ENCODE measurements at regions not wholly inside any gene's neighbourhood (a gene's known extent, or its start where the extent isn't known, plus 50 kb on each side); places are given as distances from the start of the nearest gene placed in this dataset.

GRCh38 chr2:225865468-225865867, 466.0 kb downstream of the NYAP2 start:
- no peak overlapping the region for H3K27ac Mint-ChIP-seq
- no peak overlapping the region for H3K4me3 Mint-ChIP-seq
- peaks cover 2% of the 10 kb centered on the region for H3K9me3 Mint-ChIP-seq
- TF ChIP-seq, protein P1, sequence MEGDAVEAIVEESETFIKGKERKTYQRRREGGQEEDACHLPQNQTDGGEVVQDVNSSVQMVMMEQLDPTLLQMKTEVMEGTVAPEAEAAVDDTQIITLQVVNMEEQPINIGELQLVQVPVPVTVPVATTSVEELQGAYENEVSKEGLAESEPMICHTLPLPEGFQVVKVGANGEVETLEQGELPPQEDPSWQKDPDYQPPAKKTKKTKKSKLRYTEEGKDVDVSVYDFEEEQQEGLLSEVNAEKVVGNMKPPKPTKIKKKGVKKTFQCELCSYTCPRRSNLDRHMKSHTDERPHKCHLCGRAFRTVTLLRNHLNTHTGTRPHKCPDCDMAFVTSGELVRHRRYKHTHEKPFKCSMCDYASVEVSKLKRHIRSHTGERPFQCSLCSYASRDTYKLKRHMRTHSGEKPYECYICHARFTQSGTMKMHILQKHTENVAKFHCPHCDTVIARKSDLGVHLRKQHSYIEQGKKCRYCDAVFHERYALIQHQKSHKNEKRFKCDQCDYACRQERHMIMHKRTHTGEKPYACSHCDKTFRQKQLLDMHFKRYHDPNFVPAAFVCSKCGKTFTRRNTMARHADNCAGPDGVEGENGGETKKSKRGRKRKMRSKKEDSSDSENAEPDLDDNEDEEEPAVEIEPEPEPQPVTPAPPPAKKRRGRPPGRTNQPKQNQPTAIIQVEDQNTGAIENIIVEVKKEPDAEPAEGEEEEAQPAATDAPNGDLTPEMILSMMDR (IDR thresholded peaks at IDR 0.05; ENCODE audit: unreplicated experiment in 3 of 3) = no peak
- H3K27me3 Mint-ChIP-seq (ENCODE audit: low read depth) = no peaks in the 10 kb centered on the region
- no peaks in the 10 kb centered on the region for H3K4me1 Mint-ChIP-seq
- H3K36me3 Mint-ChIP-seq (ENCODE audit: low read depth) = no peaks in the 10 kb centered on the region

DNA sequence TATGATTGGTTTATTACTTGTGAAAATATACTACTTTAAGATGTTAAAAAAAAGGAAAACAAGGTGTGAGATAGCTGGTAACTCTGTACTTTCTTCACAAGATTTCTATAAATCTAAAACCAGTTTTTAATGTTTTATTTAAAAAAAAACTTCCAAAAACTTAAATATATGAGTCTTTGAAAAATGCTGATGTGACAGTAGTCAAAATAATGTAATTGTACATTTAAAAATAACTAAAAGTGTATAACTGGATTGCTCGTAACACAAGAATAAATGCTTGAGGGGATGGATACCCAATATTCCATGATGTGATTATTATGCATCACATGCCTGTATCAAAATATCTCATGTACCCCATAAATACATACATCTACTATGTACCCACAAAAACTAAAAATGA, 464.9 kb downstream of the NYAP2 start:
- H3K4me3 Mint-ChIP-seq = no peak overlapping the region
- TF ChIP-seq, protein P1 (IDR thresholded peaks at IDR 0.05; ENCODE audit: unreplicated experiment in 3 of 3) = no peak
- no peaks in the 10 kb centered on the region for H3K36me3 Mint-ChIP-seq (ENCODE audit: low read depth)
- no peaks in the 10 kb centered on the region for H3K27me3 Mint-ChIP-seq (ENCODE audit: low read depth)
- peaks cover 5% of the 10 kb centered on the region for H3K9me3 Mint-ChIP-seq
- H3K4me1 Mint-ChIP-seq = no peaks in the 10 kb centered on the region
- no peak overlapping the region for H3K27ac Mint-ChIP-seq

DNA sequence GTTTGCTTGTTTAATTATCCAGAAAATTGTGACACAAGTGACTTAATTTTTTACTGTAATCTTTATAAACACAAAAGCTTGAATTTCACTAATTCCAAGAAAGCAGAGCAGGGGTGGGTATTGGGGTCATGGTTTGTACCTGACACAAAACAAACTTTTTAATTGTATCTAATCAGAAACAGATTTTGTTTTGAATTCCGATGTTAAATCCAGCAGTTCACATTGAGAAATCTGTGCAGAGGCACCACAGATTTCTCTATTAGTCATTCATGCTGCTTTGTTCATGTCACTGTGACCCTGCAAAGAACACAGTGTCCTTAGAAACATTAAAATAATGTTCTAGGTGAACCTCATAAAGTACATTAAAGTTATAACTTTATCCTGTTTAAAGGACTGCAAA, 443.4 kb downstream of the NYAP2 start:
- Mint-ChIP-seq H3K4me1 (peaks cover 5% of the 10 kb centered on the region), H3K36me3 (ENCODE audit: low read depth) (no peaks in the 10 kb centered on the region), H3K9me3 (no peaks in the 10 kb centered on the region), H3K4me3 (no peak overlapping the region), H3K27me3 (ENCODE audit: low read depth) (no peaks in the 10 kb centered on the region), H3K27ac (no peak overlapping the region)
- TF ChIP-seq, protein P1 (IDR thresholded peaks at IDR 0.05; ENCODE audit: unreplicated experiment in 3 of 3) = no peak

DNA sequence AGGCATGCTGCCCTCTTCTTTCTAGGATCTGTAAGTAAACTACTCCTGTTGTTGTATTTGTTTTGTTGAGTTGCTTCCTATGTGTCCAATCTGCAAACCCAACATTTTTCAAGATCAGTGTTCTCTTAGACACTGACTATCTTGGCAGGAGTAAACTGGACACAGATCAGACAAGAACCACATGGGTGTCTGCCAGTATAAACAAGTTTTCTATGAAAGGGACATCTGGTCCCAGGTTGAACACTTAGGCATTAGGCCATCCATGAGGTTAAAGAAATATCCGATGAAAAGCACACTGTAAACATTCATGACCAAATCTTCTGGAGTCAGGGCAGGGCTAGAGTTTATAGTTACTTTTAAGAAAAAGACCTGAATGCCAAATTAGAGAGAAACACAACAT, 441.8 kb downstream of the NYAP2 start:
- Mint-ChIP-seq H3K9me3 (no peaks in the 10 kb centered on the region), H3K4me1 (peaks cover 5% of the 10 kb centered on the region), H3K4me3 (no peak overlapping the region), H3K27me3 (ENCODE audit: low read depth) (no peaks in the 10 kb centered on the region), H3K36me3 (ENCODE audit: low read depth) (no peaks in the 10 kb centered on the region), H3K27ac (no peak overlapping the region)
- TF ChIP-seq, protein P1 (IDR thresholded peaks at IDR 0.05; ENCODE audit: unreplicated experiment in 3 of 3) = no peak

DNA sequence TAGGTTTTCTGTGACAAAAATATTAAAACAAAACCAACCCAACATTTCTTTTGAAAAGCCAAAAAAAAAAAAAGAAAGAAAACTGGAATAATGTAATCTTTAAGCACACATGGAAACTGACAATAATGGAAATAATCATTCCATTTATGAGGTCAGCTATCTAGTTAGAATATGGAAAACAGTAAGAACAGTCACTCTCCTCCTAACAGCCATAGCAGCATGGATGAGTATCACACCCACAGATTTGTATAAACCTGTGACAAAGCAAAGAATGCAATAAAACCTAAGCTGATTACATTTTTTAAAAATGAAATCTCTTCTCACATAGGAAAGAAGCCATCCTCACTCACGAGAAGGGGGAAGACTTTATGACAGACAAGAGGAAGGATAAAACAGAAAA, 437.8 kb downstream of the NYAP2 start:
- Mint-ChIP-seq H3K36me3 (ENCODE audit: low read depth) (no peaks in the 10 kb centered on the region), H3K4me3 (no peak overlapping the region), H3K27ac (no peak overlapping the region), H3K27me3 (ENCODE audit: low read depth) (no peaks in the 10 kb centered on the region), H3K9me3 (no peaks in the 10 kb centered on the region), H3K4me1 (no peaks in the 10 kb centered on the region)
- TF ChIP-seq, protein P1 (IDR thresholded peaks at IDR 0.05; ENCODE audit: unreplicated experiment in 3 of 3) = no peak

DNA sequence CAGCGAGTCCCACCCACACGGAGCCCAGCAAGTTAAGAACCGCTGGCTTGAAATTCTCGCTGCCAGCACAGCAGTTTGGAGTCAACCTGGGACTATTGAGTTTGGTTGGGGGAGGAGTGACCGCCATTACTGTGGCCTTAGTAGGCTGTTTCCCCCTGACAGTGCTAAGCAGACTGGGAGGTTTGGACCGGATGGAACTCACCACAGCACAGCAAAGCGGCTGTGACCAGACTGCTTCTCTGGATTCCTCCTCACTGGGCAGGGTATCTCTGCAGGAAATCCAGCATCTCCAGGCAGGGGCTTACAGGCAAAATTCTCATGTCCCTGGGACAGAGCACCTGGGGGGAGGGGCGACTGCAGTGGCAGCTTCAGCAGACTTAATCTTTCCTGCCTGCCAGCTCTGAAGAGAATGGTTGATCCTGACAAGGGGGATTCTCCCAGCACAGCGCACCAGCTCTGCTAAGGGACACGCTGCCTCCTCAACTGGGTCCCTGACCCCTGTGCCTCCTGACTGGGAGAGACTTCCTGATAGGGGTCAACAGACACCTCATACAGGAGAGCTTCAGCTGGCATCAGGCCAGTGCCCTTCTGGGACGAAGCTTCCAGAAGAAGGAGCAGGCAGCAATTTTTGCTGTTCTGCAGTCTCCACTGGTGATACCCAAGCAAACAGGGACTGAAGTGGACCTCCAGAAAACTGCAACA, 425.4 kb downstream of the NYAP2 start:
- H3K36me3 Mint-ChIP-seq (ENCODE audit: low read depth) = no peaks in the 10 kb centered on the region
- H3K9me3 Mint-ChIP-seq = peaks cover 39% of the 10 kb centered on the region
- no peak overlapping the region for H3K4me3 Mint-ChIP-seq
- TF ChIP-seq, protein P1 (IDR thresholded peaks at IDR 0.05; ENCODE audit: unreplicated experiment in 3 of 3) = no peak
- no peak overlapping the region for H3K27ac Mint-ChIP-seq
- no peaks in the 10 kb centered on the region for H3K27me3 Mint-ChIP-seq (ENCODE audit: low read depth)
- H3K4me1 Mint-ChIP-seq = peaks cover 9% of the 10 kb centered on the region

Data from nephron (organoid).